KOPT-K1 (cell line): ENCODE measurements at regions not wholly inside any gene's neighbourhood (a gene's known extent, or its start where the extent isn't known, plus 50 kb on each side); places are given as distances from the start of the nearest gene placed in this dataset.

Experiments
- H3K27ac ChIP-seq: fragments of 200-600 bp; sonication (generic); 2 replicates; pipeline ENCODE4 v1.5.1; 2016; ENCODE audit warnings: antibody characterized with exemption, mild to moderate bottlenecking, low read depth, low read length; ENCODE audit not compliant: poor library complexity, severe bottlenecking
- H3K36me3 ChIP-seq: fragments of 200-600 bp; sonication (generic); 2 replicates; pipeline ENCODE4 v1.5.1; 2017; ENCODE audit warnings: antibody characterized with exemption, mild to moderate bottlenecking, low read length, moderate library complexity; ENCODE audit not compliant: insufficient read depth
- H3K9me3 ChIP-seq: fragments of 200-600 bp; sonication (generic); 2 replicates; pipeline ENCODE4 v1.5.1; 2017; ENCODE audit warnings: antibody characterized with exemption, low read length, mild to moderate bottlenecking; ENCODE audit not compliant: insufficient read depth, poor library complexity, severe bottlenecking

GRCh38 chr11:90788961-90789360 is 566.1 kb upstream of the CHORDC1 start:
- Histone ChIP-seq H3K27ac (no peak overlapping the region), H3K36me3 (no peaks in the 10 kb centered on the region), H3K9me3 (no peaks in the 10 kb centered on the region)

DNA sequence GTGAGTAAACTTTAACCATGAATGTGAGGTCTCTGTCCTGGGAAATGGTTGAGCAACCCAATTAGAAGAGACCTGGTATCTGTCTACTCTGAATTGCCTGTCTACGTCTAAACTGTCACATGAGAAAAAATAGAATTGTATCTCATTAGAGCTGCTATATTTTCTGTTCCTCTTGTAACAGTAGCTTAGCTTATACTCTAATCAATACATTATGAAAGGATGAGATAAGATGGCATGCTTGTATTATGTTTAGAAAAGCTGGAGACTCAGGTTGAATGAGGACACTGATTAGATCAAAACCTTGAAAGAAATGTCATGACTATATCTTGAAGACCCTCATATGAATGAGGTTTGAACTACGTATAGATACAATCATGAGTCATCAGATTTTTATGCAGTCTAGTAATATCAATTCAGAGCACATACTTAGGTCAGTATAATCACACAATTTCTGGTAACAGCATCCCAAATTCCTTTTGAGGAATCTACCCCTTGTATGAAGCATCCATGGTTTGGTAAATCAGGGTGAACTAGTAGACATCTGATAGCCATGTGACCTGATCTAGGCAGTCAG is 561.5 kb upstream of the CHORDC1 start:
- H3K27ac ChIP-seq, result no peak overlapping the region
- H3K36me3 ChIP-seq, result no peaks in the 10 kb centered on the region
- no peaks in the 10 kb centered on the region for H3K9me3 ChIP-seq

DNA sequence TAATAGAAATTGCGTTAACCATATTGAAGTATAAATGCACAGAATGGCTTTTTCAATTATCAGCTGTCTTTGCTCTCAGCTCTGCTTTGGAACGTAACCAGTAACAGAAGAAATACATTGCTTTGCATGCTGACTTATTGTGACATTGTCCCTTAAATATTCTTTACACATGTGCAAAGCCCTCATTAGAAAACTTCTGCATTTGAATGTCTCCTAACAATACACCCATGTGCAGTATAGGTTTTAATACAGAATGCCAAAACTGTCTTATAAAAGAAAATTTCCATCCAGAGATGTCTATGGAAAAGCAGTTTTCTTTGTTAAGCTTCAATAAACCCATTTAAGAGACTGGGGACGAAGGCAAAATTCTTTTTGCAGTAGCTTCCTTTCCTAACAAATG is 560.3 kb upstream of the CHORDC1 start:
- Histone ChIP-seq H3K36me3 (no peaks in the 10 kb centered on the region), H3K9me3 (no peaks in the 10 kb centered on the region), H3K27ac (no peak overlapping the region)

- Histone ChIP-seq H3K36me3 (no peaks in the 10 kb centered on the region), H3K9me3 (no peaks in the 10 kb centered on the region), H3K27ac (no peak overlapping the region)
Observed at GRCh38 chr11:90779098-90779497, 556.2 kb upstream of the CHORDC1 start.

DNA sequence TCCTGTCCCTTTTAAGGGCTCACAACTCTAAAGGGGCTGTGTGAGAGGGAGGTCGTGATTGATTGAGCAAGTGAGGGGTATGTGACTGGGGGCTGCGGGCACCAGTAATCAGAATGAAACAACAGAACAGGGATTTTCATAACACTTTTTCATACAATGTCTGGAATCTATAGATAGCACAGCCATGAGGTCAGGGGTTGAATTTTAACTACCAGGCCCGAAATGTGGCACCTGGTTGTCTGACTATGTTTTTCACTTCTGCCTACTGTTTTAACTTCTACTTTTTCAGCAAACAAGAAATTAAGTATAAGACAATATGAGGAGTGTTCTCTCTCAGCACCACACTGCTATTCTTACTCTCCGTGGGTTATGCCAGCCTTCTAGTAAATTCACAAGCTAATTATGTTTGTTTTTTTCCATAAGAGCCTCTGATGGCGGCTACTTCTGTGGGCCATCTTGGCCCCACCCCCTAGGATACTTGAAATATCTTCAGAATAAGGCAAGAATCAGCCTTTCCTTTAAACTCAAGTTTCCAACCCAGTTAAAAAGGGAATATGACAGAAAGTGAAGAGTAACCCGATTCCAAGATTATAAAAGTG is 552.8 kb upstream of the CHORDC1 start:
- H3K27ac ChIP-seq, result no peak overlapping the region
- H3K9me3 ChIP-seq, result no peaks in the 10 kb centered on the region
- H3K36me3 ChIP-seq, result no peaks in the 10 kb centered on the region

GRCh38 chr11:90774727-90775566 is 552.1 kb upstream of the CHORDC1 start:
- H3K9me3 ChIP-seq, result no peaks in the 10 kb centered on the region
- no peak overlapping the region for H3K27ac ChIP-seq

GRCh38 chr11:90770007-90770406 is 547.2 kb upstream of the CHORDC1 start:
- Histone ChIP-seq H3K27ac (no peak overlapping the region), H3K36me3 (no peaks in the 10 kb centered on the region)

More at GRCh38 chr11:90774727-90775566, 552.1 kb upstream of the CHORDC1 start:
- no peaks in the 10 kb centered on the region for H3K36me3 ChIP-seq

GRCh38 chr11:90766121-90766520 is 543.3 kb upstream of the CHORDC1 start:
- Histone ChIP-seq H3K9me3 (no peaks in the 10 kb centered on the region), H3K36me3 (no peaks in the 10 kb centered on the region)

More at GRCh38 chr11:90770007-90770406, 547.2 kb upstream of the CHORDC1 start:
- no peaks in the 10 kb centered on the region for H3K9me3 ChIP-seq

GRCh38 chr11:90764691-90765090 is 541.8 kb upstream of the CHORDC1 start:
- Histone ChIP-seq H3K27ac (no peak overlapping the region), H3K36me3 (no peaks in the 10 kb centered on the region)

More at GRCh38 chr11:90766121-90766520, 543.3 kb upstream of the CHORDC1 start:
- no peak overlapping the region for H3K27ac ChIP-seq

GRCh38 chr11:90757849-90758494 is 535.1 kb upstream of the CHORDC1 start:
- Histone ChIP-seq H3K9me3 (no peaks in the 10 kb centered on the region), H3K36me3 (no peaks in the 10 kb centered on the region), H3K27ac (no peak overlapping the region)

More at GRCh38 chr11:90764691-90765090, 541.8 kb upstream of the CHORDC1 start:
- H3K9me3 ChIP-seq, result no peaks in the 10 kb centered on the region

DNA sequence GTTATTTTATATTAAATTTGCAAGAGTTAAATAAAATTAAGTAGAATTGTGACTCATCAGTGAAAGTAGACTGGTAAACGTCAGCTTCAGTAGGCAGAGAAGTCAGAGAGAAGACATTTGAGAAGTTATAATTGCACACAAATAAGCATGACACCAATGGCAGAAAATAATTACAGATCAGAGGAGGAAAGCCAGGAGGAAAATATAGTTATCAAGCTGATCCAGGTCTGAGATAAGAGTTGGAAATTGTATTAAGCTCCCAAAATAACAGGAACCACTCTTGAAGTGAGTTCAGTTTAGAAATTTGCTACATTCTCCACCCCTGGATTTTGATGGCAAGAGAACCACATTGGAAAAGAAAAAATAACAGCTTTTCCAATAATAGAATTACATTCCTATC is 533.8 kb upstream of the CHORDC1 start:
- Histone ChIP-seq H3K36me3 (no peaks in the 10 kb centered on the region), H3K9me3 (no peaks in the 10 kb centered on the region), H3K27ac (no peak overlapping the region)

DNA sequence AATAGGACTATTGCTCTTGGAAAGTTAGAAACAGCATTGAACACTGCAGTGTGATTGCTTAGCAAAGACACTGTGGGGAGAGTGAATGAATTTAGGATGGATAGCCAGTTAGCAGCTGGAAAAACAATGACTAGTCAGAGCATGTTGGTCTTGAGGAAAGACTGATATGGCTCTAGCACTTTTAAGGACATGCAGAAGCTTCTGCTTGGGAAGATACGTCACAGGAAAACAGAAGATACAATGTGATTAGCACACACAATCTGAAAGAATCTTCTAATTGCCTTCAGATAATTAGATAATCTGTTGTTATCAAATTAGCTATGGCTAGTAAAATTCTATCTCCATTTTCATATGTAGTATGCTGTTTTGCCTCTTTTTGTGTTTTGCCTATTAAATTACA is 530.7 kb upstream of the CHORDC1 start:
- H3K27ac ChIP-seq, result no peak overlapping the region
- no peaks in the 10 kb centered on the region for H3K9me3 ChIP-seq
- no peaks in the 10 kb centered on the region for H3K36me3 ChIP-seq

GRCh38 chr11:90747057-90747456 is 524.2 kb upstream of the CHORDC1 start:
- Histone ChIP-seq H3K36me3 (no peaks in the 10 kb centered on the region), H3K9me3 (peaks cover 8% of the 10 kb centered on the region), H3K27ac (no peak overlapping the region)

DNA sequence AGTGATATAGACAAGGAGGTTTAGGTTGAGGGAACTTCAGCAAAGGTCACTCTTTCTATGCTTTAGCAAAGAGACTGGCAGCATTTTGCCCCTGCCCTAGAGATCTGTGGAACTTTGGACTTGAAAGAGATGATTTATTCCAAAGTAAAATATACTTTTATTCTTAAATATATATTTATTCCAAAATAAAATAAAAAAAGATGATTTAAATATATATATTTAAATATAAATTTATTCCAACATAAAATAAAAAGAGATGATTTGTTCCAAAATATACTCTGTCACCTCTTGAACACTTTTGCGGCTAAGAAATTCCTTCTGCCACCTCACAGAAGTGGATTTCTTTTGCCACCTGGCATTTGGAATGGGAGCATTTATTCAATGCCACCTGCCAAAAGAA is 521.3 kb upstream of the CHORDC1 start:
- Histone ChIP-seq H3K9me3 (peaks cover 8% of the 10 kb centered on the region), H3K27ac (no peak overlapping the region), H3K36me3 (no peaks in the 10 kb centered on the region)

DNA sequence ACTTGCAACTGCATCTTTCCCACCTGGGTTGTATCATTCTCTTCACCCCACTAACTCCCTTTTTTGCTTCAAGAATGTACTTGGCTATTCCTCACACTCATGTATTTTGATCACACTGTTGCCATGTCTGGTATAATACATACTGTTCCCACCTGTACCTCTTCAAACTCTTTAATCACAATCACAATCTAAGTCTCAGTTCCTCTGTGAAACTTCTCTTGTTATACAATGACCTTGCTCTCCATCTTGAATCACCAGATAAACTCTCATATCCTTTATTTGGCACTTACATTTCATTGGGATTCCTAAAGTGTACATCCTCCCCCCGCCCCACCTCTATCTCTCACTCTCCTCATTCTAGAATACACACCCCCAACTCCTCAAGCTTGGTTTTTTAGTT is 516.0 kb upstream of the CHORDC1 start:
- Histone ChIP-seq H3K36me3 (no peaks in the 10 kb centered on the region), H3K27ac (no peak overlapping the region), H3K9me3 (no peaks in the 10 kb centered on the region)
